Mesenchymal stem cell (in vitro differentiated cells and primary cell): ENCODE measurements at regions not wholly inside any gene's neighbourhood (a gene's known extent, or its start where the extent isn't known, plus 50 kb on each side); places are given as distances from the start of the nearest gene placed in this dataset.
A peak's percentile ranks its signal among the peaks of the same experiment; 100 is the strongest.

ENCODE experiments used
- DNase-seq: peaks from one replicate; pipeline ENCODE4 v3.0.0-alpha.2; 2013
- H2AFZ ChIP-seq: one replicate; pipeline ENCODE4 v1.6.1; 2013; ENCODE audit warnings: low read depth, mild to moderate bottlenecking, control low read depth, inconsistent platforms, low read length, moderate library complexity
- H2AK5ac ChIP-seq: 2 replicates; pipeline ENCODE4 v1.6.1; 2013; ENCODE audit warnings: low read length, moderate library complexity, mild to moderate bottlenecking, inconsistent platforms; ENCODE audit not compliant: severe bottlenecking
- H2BK120ac ChIP-seq: one replicate; pipeline ENCODE4 v1.6.1; 2013; ENCODE audit warnings: low read depth, mild to moderate bottlenecking, inconsistent platforms, low read length, moderate library complexity
- H2BK12ac ChIP-seq, 2 experiments: one replicate each; pipeline ENCODE4 v1.6.1; 2013; ENCODE audit warnings: inconsistent platforms in 2 of 2, low read length in 2 of 2, mild to moderate bottlenecking in 2 of 2, moderate library complexity in 2 of 2, control low read depth in 1 of 2
- H2BK15ac ChIP-seq: one replicate; pipeline ENCODE4 v1.6.1; 2013; ENCODE audit warnings: mild to moderate bottlenecking, low read depth, inconsistent platforms; ENCODE audit not compliant: poor library complexity, severe bottlenecking
- H2BK5ac ChIP-seq: 2 replicates; pipeline ENCODE4 v1.6.1; 2013; ENCODE audit warnings: low read depth, mild to moderate bottlenecking, low read length, control low read depth, inconsistent platforms; ENCODE audit not compliant: poor library complexity, severe bottlenecking
- H3K14ac ChIP-seq, 2 experiments: one replicate each; pipeline ENCODE4 v1.6.1; 2013; ENCODE audit warnings: inconsistent platforms in 2 of 2, low read length in 2 of 2, control low read depth in 1 of 2, mild to moderate bottlenecking in 1 of 2, moderate library complexity in 1 of 2
- H3K18ac ChIP-seq, 2 experiments: one replicate each; pipeline ENCODE4 v1.6.1; 2013; ENCODE audit warnings: inconsistent platforms in 2 of 2, low read length in 2 of 2, control low read depth in 1 of 2, low read depth in 1 of 2, mild to moderate bottlenecking in 1 of 2
- H3K23ac ChIP-seq, 2 experiments: one replicate each; pipeline ENCODE4 v1.6.1; 2013; ENCODE audit warnings: inconsistent platforms in 2 of 2, low read length in 2 of 2, mild to moderate bottlenecking in 2 of 2, moderate library complexity in 2 of 2, control low read depth in 1 of 2
- H3K27ac ChIP-seq: 2 replicates; pipeline ENCODE4 v1.5.1; 2013; ENCODE audit warnings: mild to moderate bottlenecking, moderate library complexity, low read length, control low read depth, inconsistent platforms; ENCODE audit not compliant: poor library complexity, severe bottlenecking
- H3K27me3 ChIP-seq, 2 experiments: 2 replicates each; pipeline versions ENCODE4 v1.6.1 to v1.7.0; 2013; ENCODE audit warnings: low read length in 2 of 2, mild to moderate bottlenecking in 2 of 2, moderate library complexity in 2 of 2, control low read depth in 1 of 2, inconsistent platforms in 1 of 2; ENCODE audit not compliant: control insufficient read depth in 1 of 2, insufficient read depth in 1 of 2
- H3K36me3 ChIP-seq, 2 experiments: 2 replicates each; pipeline versions ENCODE4 v1.6.1 to v1.7.0; 2013; ENCODE audit warnings: low read length in 2 of 2, control low read depth in 1 of 2, inconsistent platforms in 1 of 2, low read depth in 1 of 2, mild to moderate bottlenecking in 1 of 2; ENCODE audit not compliant: insufficient read depth in 2 of 2, control insufficient read depth in 1 of 2
- H3K4ac ChIP-seq, 2 experiments: one replicate each; pipeline ENCODE4 v1.6.1; 2013; ENCODE audit warnings: inconsistent platforms in 2 of 2, low read length in 2 of 2, mild to moderate bottlenecking in 2 of 2, moderate library complexity in 2 of 2, control low read depth in 1 of 2, low read depth in 1 of 2
- H3K4me1 ChIP-seq: 2 replicates; pipeline ENCODE4 v1.6.1; 2013; ENCODE audit warnings: low read depth, low read length, control low read depth; ENCODE audit not compliant: control insufficient read depth, insufficient read depth
- H3K4me2 ChIP-seq: 2 replicates; pipeline ENCODE4 v1.6.1; 2013; ENCODE audit warnings: low read length, mild to moderate bottlenecking, inconsistent platforms; ENCODE audit not compliant: poor library complexity, severe bottlenecking
- H3K4me3 ChIP-seq, 2 experiments: 2 replicates each; pipeline versions ENCODE4 v1.5.1 to v1.7.0; 2013; ENCODE audit warnings: low read length in 2 of 2, mild to moderate bottlenecking in 2 of 2, control low read depth in 1 of 2, low read depth in 1 of 2; ENCODE audit not compliant: insufficient read depth in 1 of 2
- H3K79me1 ChIP-seq: replicated peaks from 2 replicates; pipeline ENCODE4 v1.6.1; 2013; ENCODE audit warnings: mild to moderate bottlenecking, control low read depth, low read length, inconsistent platforms; ENCODE audit not compliant: poor library complexity, severe bottlenecking
- H3K9ac ChIP-seq: 2 replicates; pipeline ENCODE4 v1.7.0; 2013; ENCODE audit warnings: mild to moderate bottlenecking, low read length, moderate library complexity
- H3K9me3 ChIP-seq: 2 replicates; pipeline ENCODE4 v1.7.0; 2013; ENCODE audit warnings: mild to moderate bottlenecking, low read length; ENCODE audit not compliant: control insufficient read depth
- H4K8ac ChIP-seq: one replicate; pipeline ENCODE4 v1.6.1; 2013; ENCODE audit warnings: inconsistent platforms, mild to moderate bottlenecking, low read length, moderate library complexity
- H4K91ac ChIP-seq: one replicate; pipeline ENCODE4 v1.6.1; 2013; ENCODE audit warnings: mild to moderate bottlenecking, low read length, inconsistent platforms
- WGBS: methylation state at CpG from one replicate; pipeline ENCODE4 v1.1.7; 2013; ENCODE audit warnings: mixed read lengths; 5-methylcytosine and 5-hydroxymethylcytosine counted together

DNA sequence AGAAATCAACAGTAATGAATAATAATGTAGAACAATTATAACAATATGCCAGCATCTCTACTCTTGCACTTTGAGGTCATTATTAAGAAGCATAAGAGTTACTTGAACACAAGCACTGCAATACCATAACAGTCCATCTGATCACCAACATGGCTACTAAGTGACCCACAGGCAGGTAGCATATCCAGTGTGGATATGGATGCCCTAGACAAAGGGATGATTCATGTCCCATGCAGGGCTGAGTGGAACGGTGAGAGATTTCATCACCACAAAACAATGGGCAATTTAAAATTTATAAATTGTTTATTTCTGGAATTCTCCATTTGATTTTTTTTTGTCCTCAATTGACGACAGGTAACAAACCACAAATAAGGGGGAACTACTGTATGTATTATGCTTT is 107.7 kb upstream of the TSC22D2 start:
- Histone ChIP-seq H3K27ac (peak overlapping the region; percentile 47), H2AFZ (no peak overlapping the region), H3K4me3 (no peak overlapping the region), H3K14ac (no peak overlapping the region), H3K18ac (peak overlapping the region; percentile 23 to 75), H2BK120ac (no peak overlapping the region), H3K27me3 (no peaks in the 10 kb centered on the region), H3K9me3 (no peaks in the 10 kb centered on the region), H3K23ac (no peak overlapping the region), H2AK5ac (peak overlapping the region; percentile 54), H3K4me1 (peaks cover 2% of the 10 kb centered on the region), H2BK15ac (no peak overlapping the region), H2BK12ac (no peak overlapping the region), H3K36me3 (no peaks in the 10 kb centered on the region), H3K9ac (no peak overlapping the region), H3K79me1 (peaks cover 2% of the 10 kb centered on the region), H3K4ac (no peak overlapping the region), H4K8ac (no peak overlapping the region), H2BK5ac (no peak overlapping the region), H4K91ac (no peak overlapping the region), H3K4me2 (no peak overlapping the region)
- DNase-seq, result no peak
- WGBS, result 92% methylated on average over 1 of the region's 2 CpGs

DNA sequence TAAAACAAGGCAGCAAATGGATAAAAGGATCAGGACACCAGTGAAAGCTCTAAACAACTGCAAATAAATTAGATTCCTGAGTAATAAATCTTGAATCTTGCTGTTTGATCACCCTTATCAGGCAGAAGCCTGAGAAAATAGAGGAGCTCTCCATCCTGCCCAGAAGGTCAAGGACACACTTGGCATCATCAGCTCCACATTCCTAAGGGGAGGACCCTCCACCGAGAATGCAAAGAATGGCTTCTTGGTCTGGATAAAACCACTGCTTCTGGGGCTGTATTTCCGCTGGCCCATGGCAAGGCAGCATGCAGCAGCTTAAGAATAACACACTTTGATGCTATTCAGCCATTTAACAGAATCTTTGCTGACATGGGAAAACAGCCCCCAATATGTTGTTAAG is 108.9 kb upstream of the TSC22D2 start:
- Histone ChIP-seq H4K91ac (no peak overlapping the region), H3K27me3 (no peaks in the 10 kb centered on the region), H3K79me1 (peaks cover 2% of the 10 kb centered on the region), H2BK5ac (no peak overlapping the region), H3K18ac (no peak overlapping the region), H3K14ac (no peak overlapping the region), H2BK12ac (no peak overlapping the region), H2AFZ (no peak overlapping the region), H3K27ac (peak overlapping the region; percentile 11), H3K9ac (no peak overlapping the region), H2BK15ac (no peak overlapping the region), H3K9me3 (no peaks in the 10 kb centered on the region), H3K23ac (no peak overlapping the region), H2BK120ac (no peak overlapping the region), H4K8ac (no peak overlapping the region), H3K4ac (no peak overlapping the region), H3K36me3 (no peaks in the 10 kb centered on the region), H3K4me1 (peaks cover 2% of the 10 kb centered on the region), H2AK5ac (no peak overlapping the region), H3K4me2 (no peak overlapping the region), H3K4me3 (no peak overlapping the region)
- WGBS, result 0% methylated on average over 2 of the region's 2 CpGs
- peak; percentile 49 for DNase-seq

- Histone ChIP-seq H3K9ac (no peak overlapping the region), H3K4ac (no peak overlapping the region), H3K79me1 (peaks cover 2% of the 10 kb centered on the region), H3K9me3 (no peaks in the 10 kb centered on the region), H3K36me3 (no peaks in the 10 kb centered on the region), H3K4me3 (no peak overlapping the region), H2BK5ac (no peak overlapping the region), H2BK15ac (no peak overlapping the region), H3K4me2 (no peak overlapping the region), H4K8ac (no peak overlapping the region), H3K27me3 (no peaks in the 10 kb centered on the region), H3K27ac (no peak overlapping the region), H2BK120ac (no peak overlapping the region), H2AK5ac (peak overlapping the region; percentile 33), H2AFZ (no peak overlapping the region), H3K18ac (no peak overlapping the region), H2BK12ac (no peak overlapping the region), H4K91ac (no peak overlapping the region), H3K14ac (no peak overlapping the region), H3K23ac (no peak overlapping the region), H3K4me1 (peaks cover 6% of the 10 kb centered on the region)
- no peak for DNase-seq
- 53% methylated on average over 2 of the region's 3 CpGs for WGBS
These were observed 111.1 kb upstream of the TSC22D2 start for GRCh38 chr3:150296966-150297365.

DNA sequence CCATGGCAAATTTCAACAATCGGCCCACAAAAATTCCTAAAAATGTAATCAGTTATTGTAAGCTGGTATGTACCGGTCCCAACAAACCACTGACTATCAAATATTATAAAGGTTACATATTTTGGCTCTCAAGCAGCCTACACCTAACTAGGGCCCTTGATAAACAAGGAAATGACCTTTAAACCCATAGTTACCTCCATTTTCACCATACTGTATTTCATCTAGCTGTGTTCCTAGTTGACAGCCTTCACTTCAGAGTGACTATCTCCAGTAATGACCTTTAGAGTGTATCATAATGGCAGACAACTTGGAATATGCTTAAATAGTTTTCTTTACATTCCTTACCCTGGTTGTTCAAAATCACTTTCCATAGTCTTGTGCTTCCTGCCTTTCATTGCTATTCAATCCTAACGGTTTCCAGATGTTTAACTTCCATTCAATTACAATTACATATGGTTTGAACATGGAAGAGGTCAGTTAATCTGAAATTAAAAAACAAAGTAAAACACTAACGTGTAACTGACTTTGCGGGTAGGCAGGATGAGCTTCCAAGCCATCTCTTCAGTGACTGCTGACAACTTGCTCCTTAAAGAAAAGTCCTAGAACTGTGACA is 111.9 kb upstream of the TSC22D2 start:
- H4K91ac ChIP-seq, result no peak overlapping the region

More for the DNA sequence above, 111.9 kb upstream of the TSC22D2 start:
- Histone ChIP-seq H3K18ac (no peak overlapping the region), H2AK5ac (no peak overlapping the region), H3K79me1 (peaks cover 2% of the 10 kb centered on the region), H2BK120ac (no peak overlapping the region), H3K27me3 (no peaks in the 10 kb centered on the region), H4K8ac (no peak overlapping the region), H2BK5ac (no peak overlapping the region), H3K9me3 (no peaks in the 10 kb centered on the region), H2BK12ac (no peak overlapping the region), H3K4me3 (no peak overlapping the region), H3K14ac (no peak overlapping the region), H2AFZ (no peak overlapping the region), H2BK15ac (no peak overlapping the region), H3K4me2 (no peak overlapping the region), H3K9ac (no peak overlapping the region), H3K4me1 (peaks cover 6% of the 10 kb centered on the region), H3K27ac (no peak overlapping the region), H3K4ac (no peak overlapping the region), H3K36me3 (no peaks in the 10 kb centered on the region), H3K23ac (no peak overlapping the region)
- DNase-seq, result no peak
- WGBS, result 82% methylated on average over 4 of the region's 5 CpGs
